ENCODE measurements at regions not wholly inside any gene's neighbourhood (a gene's known extent, or its start where the extent isn't known, plus 50 kb on each side); places are given as distances from the start of the nearest gene placed in this dataset.
"Not testable (repeated sequence)": the region's sequence is repeated elsewhere in the genome, so short reads cannot be mapped to it uniquely, and the experiment has no call there.

DNA sequence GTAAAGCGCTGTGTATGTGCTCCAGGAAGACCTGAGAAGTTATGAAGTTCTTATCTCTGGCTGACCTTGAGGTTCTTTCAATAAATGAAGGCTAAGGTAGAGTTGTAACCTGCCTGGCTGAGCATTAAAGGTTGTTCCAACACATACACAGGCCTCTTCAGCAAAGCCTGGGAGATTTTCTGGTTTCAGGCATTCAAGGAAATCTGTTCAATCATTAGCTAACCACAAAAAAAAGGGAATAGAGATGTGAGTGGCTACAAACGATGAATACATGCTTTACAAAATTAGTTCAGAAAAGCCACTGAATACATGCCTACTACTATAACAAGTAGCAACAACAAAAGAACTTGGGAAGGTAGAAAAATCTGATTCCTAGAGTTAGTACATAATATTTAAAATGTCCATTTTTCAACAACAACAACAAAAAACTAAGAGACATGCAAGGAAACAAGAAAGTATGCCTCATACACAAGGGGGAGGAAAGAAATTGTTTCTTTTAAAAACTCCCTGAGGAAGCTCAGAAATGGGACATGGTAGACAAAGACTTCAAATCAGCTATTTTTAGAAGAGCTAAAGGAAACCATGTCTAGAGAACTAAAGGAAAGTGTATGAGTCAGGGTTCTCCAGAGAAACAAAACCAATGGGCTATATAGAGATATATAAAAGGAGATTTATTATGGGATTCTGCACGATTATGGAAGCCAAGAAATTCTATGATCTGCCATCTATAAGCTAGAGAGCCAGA lies 191.5 kb upstream of the IPO5 start:
- ChIA-PET CTCF (no interaction called here), POLR2A (no interaction called here)
- H3K36me3 Mint-ChIP-seq (ENCODE audit: low read depth): no peaks in the 10 kb centered on the region
- no peak overlapping the region for H3K27ac Mint-ChIP-seq
- H3K4me3 Mint-ChIP-seq: no peak overlapping the region
- no peak for DNase-seq
- H3K9me3 Mint-ChIP-seq: no peaks in the 10 kb centered on the region
- no peaks in the 10 kb centered on the region for H3K4me1 Mint-ChIP-seq
- no peaks in the 10 kb centered on the region for H3K27me3 Mint-ChIP-seq

DNA sequence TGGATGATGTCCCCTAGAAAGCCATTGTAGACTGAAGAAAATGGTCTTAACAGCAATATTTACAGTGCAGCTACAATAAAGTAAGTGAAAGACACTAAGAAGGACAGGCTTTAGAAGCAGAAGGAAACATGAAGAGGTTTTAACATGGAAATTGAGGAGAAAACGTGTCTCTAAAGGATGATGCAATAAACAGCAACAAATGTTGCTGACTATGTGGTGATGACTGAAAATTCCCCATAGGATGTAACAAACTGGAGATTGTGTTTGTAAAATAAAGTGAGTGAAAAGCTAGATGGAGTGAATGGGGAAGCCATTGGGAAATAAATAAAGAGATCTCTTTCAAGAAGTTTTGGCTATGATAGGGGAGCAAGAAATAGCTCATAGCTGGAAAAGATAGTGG lies 186.7 kb upstream of the IPO5 start:
- Mint-ChIP-seq H3K4me3 (no peak overlapping the region), H3K4me1 (no peaks in the 10 kb centered on the region), H3K36me3 (ENCODE audit: low read depth) (no peaks in the 10 kb centered on the region), H3K9me3 (no peaks in the 10 kb centered on the region), H3K27me3 (no peaks in the 10 kb centered on the region), H3K27ac (no peak overlapping the region)
- DNase-seq: no peak
- ChIA-PET POLR2A (no interaction called here), CTCF (no interaction called here)

DNA sequence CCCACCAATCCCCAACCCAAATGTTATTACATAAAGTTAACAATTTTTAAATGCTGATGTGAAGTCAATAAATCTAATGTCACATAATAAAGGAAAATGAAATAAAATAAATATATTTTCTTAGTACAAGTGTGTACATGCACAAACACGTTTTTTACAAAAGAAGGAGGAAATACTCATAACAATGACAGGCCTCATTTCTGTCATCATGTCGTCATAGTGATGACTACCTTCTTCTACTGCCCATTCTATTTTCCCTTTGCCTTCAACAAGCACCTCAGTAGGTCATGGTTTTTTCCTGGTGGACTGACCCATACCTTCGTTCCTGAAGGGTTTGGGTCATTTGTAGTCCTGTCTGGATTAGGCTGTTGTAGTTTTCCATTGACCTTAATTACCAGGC lies 185.3 kb upstream of the IPO5 start:
- Mint-ChIP-seq H3K9me3 (no peaks in the 10 kb centered on the region), H3K36me3 (ENCODE audit: low read depth) (no peaks in the 10 kb centered on the region), H3K4me1 (no peaks in the 10 kb centered on the region), H3K27ac (no peak overlapping the region), H3K27me3 (no peaks in the 10 kb centered on the region), H3K4me3 (no peak overlapping the region)
- ChIA-PET POLR2A (no interaction called here), CTCF (no interaction called here)
- DNase-seq: no peak

DNA sequence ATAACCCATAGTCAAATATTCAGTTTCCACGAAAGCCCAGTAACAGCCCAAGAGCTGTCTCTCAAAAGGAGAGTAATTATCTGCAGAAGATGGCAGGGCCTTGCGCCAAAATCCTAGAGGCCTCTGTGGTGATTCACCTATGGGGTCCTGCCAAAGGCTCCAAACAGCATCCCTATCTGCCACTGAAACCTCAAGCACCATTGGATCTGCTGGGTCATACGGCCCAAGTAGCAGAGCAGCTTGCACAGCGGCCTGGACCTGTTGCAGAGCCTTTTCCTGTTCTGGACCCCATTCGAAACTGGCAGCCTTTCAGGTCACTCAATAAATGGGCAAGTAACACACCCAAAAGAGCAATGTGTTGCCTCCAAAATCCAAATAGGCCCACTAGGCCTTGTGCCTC lies 183.2 kb upstream of the IPO5 start:
- H3K4me1 Mint-ChIP-seq; POLR2A ChIA-PET; H3K9me3 Mint-ChIP-seq; H3K36me3 Mint-ChIP-seq (ENCODE audit: low read depth); CTCF ChIA-PET; DNase-seq; H3K27ac Mint-ChIP-seq; H3K4me3 Mint-ChIP-seq; H3K27me3 Mint-ChIP-seq: not testable (repeated sequence)

DNA sequence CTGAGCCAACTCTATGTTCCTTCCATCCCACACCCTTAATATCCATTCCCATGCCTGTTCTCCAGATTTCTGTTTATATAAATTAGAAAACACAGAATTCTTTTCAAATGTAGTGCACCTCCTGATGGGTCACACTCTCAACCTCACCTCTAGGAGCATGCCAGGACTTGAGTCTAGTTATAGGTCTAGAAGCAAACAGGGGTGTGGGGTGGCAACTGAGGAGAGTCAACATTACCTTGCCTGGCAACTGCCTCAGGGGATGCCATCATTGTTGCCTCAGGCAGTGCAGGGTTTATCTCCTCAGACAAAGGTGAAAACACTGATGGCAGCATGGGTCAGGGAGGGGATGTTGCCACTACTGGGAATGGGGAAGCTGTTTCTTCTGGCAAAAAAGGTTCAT lies 181.0 kb upstream of the IPO5 start:
- POLR2A ChIA-PET; H3K9me3 Mint-ChIP-seq; DNase-seq; H3K27me3 Mint-ChIP-seq; CTCF ChIA-PET; H3K27ac Mint-ChIP-seq; H3K4me3 Mint-ChIP-seq; H3K36me3 Mint-ChIP-seq (ENCODE audit: low read depth); H3K4me1 Mint-ChIP-seq: not testable (repeated sequence)

DNA sequence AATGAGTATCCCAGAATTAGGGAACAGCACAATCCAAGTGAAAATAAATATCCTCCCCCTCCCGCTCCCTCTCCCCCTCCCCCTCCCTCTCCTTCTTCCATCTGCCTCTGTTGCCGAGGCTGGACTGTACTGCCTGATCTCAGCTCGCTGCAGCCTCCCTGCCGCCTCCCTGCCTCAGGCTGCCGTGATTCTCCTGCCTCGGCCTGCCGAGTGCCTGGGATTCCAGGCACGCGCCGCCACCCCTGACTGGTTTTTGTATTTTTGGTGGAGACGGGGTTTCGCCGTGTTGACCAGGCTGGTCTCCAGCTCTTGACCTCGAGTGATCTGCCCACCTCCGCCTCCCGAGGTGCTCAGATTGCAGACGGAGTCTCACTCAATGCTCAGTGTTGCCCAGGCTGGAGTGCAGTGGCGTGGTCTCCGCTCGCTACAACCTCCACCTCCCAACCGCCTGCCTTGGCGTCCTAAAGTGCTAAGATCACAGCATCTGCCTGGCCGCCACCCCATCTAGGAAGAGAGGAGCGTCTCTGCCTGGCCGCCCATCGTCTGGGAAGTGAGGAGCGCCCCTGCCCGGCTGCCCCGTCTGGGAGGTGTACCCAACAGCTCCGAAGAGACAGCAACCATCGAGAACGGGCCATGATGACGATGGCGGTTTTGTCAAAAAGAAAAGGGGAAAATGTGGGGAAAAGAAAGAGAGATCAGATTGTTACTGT lies 178.9 kb upstream of the IPO5 start:
- H3K4me1 Mint-ChIP-seq; H3K36me3 Mint-ChIP-seq (ENCODE audit: low read depth); POLR2A ChIA-PET; DNase-seq; H3K27me3 Mint-ChIP-seq; H3K9me3 Mint-ChIP-seq; CTCF ChIA-PET; H3K4me3 Mint-ChIP-seq; H3K27ac Mint-ChIP-seq: not testable (repeated sequence)

DNA sequence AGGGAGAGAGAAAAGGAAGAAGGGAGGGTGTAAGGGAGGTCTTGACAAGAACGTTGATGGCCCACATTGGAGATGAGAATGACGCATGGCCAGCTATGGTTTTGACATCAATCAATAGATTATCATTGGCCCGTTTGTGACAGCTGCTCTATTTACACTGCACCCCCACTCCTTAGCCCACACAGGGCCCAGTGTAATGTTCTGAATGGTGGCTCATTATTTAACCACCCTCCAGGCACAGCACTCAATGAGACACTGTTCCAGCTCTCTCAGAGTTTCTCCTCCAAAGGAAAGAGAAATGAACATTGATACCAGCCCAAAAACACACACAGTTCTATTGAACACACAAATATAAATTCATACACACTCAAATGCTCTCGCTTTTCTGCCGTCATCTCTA lies 173.0 kb upstream of the IPO5 start:
- Mint-ChIP-seq H3K4me1 (no peaks in the 10 kb centered on the region), H3K27ac (no peak overlapping the region), H3K27me3 (no peaks in the 10 kb centered on the region), H3K9me3 (no peaks in the 10 kb centered on the region), H3K4me3 (no peak overlapping the region), H3K36me3 (ENCODE audit: low read depth) (no peaks in the 10 kb centered on the region)
- DNase-seq: no peak
- ChIA-PET CTCF (interaction anchor here (1.6 kb wide), 1 partner anchor 18 kb away, joined by 3 read pairs; no protein-coding TSS in a partner anchor), POLR2A (no interaction called here)

DNA sequence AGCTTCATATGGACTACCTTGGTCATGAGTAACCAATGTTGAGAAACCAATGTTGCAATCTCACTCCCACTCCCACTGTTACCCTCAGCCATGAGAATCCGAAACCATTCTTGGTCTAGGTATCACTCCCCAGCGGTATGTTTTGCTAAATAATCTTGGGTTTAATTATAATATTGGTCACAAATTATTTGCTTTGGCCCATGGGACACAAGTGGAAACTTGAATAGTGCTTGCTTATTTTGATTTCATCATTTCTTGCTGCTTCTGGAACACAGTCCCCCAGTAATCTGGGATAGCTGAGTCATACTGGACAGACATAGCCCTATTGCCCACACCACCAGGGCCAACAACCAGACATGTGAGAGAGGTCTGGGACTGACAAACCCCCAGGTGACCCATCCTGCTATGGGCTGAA lies 171.6 kb upstream of the IPO5 start:
- no peaks in the 10 kb centered on the region for H3K27me3 Mint-ChIP-seq
- no peak overlapping the region for H3K27ac Mint-ChIP-seq
- H3K9me3 Mint-ChIP-seq: no peaks in the 10 kb centered on the region
- H3K4me3 Mint-ChIP-seq: no peak overlapping the region
- H3K4me1 Mint-ChIP-seq: no peaks in the 10 kb centered on the region
- ChIA-PET POLR2A (no interaction called here), CTCF (interaction anchor here (1.6 kb wide), 1 partner anchor 17 kb away, joined by 3 read pairs; no protein-coding TSS in a partner anchor)
- no peak for DNase-seq
- no peaks in the 10 kb centered on the region for H3K36me3 Mint-ChIP-seq (ENCODE audit: low read depth)

DNA sequence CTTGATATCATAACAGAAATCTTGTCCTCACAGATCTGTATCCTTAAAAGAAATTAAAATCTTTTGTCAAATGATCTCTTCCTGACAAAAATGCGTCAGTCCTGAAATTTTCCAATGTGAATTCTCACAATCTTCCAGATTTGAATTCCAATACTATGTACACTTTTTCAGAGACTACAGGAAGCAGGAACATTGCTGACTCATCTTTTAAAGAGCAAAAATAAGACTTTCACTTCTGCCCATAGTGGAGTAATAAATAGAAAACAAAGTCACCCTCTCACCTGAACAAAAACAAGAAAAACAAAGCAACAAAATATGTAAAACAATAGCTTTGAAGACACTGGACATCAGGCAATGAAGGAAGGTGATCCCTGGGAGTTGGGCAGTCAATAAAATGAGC lies 167.0 kb upstream of the IPO5 start:
- Mint-ChIP-seq H3K27ac (no peak overlapping the region), H3K4me1 (no peaks in the 10 kb centered on the region), H3K36me3 (ENCODE audit: low read depth) (no peaks in the 10 kb centered on the region), H3K4me3 (no peak overlapping the region), H3K9me3 (peaks cover 2% of the 10 kb centered on the region), H3K27me3 (peaks cover 1% of the 10 kb centered on the region)
- no peak for DNase-seq
- CTCF ChIA-PET: no interaction called here
- POLR2A ChIA-PET: no interaction called here

DNA sequence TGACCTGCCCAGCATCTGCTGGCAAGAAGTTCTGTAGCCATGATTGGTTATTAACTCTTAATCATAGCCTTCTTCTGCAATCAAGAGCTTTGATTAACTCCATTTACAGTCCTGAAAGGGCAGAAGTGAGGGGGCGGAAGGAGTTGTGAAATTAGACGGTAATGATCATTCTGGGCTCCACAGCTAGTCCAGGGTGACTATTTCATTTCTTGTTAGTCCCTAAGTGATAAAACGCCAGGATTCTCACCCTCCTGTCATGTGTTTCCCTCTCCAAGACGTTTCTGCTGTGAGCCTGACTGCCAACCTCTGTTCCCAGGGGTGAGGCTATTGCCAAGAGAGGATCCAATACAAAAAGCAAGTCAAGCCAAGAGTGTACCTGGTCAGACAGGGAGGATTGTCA lies 155.9 kb upstream of the IPO5 start:
- DNase-seq: no peak
- Mint-ChIP-seq H3K36me3 (ENCODE audit: low read depth) (no peaks in the 10 kb centered on the region), H3K27me3 (no peaks in the 10 kb centered on the region), H3K4me1 (no peaks in the 10 kb centered on the region), H3K9me3 (peaks cover 19% of the 10 kb centered on the region), H3K27ac (no peak overlapping the region), H3K4me3 (no peak overlapping the region)
- ChIA-PET POLR2A (no interaction called here), CTCF (no interaction called here)

DNA sequence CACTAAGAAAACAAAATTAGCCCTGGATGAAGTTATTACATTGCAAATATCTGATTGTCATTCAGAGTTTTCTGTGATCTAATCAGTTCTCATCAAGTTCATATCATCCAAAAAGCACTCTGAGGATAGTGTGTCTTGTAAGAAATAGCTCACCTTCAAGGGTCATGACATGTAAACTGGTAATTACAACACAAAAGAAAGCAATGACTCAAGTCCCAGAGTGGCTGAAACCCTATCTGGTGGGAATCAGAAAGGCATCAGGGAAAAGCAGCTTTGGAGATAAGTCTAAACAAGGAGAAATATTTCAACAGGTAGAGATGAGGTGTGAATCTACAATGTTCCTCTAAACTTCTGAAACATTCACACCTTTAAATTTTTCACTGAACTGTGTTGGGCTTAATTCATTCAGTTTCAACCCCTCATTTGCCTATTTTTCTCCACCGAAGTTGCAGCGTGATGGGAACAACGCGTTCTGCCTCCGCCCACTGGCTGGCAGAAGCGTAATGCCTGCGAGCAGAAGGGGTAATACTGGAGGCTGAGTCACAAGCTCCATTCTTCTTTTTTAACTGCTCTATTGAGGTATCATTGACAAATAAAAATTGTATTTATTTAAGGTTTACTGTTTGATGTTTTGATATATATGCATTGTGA lies 155.2 kb upstream of the IPO5 start:
- no peaks in the 10 kb centered on the region for H3K36me3 Mint-ChIP-seq (ENCODE audit: low read depth)
- H3K4me3 Mint-ChIP-seq: no peak overlapping the region
- POLR2A ChIA-PET: no interaction called here
- DNase-seq: no peak
- CTCF ChIA-PET: interaction anchor here (1.0 kb wide), 1 partner anchor 17 kb away, joined by 3 read pairs; no protein-coding TSS in a partner anchor
- H3K9me3 Mint-ChIP-seq: peaks cover 16% of the 10 kb centered on the region
- H3K27ac Mint-ChIP-seq: no peak overlapping the region
- H3K27me3 Mint-ChIP-seq: no peaks in the 10 kb centered on the region
- no peaks in the 10 kb centered on the region for H3K4me1 Mint-ChIP-seq

DNA sequence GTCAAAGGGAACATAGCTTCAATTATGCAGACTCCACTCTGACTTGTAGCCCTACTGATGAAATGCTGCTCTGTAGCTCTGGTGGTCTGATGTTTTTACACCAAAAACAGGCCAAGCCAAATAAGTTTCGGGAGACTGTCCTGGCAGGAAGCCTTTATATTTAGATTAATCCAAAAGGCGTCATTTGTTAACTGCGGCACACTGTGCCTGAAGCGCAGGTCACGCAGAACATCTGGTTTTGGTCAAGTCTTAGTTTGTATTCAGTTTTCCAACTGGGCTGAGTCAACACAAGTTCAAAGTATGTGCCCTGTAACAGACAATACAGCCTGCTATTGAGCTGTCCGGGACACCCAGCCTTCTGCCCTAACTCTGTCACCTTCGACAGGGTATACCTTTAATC lies 154.6 kb upstream of the IPO5 start:
- H3K27me3 Mint-ChIP-seq: no peaks in the 10 kb centered on the region
- H3K4me3 Mint-ChIP-seq: no peak overlapping the region
- CTCF ChIA-PET: interaction anchor here (1.0 kb wide), 1 partner anchor 18 kb away, joined by 3 read pairs; no protein-coding TSS in a partner anchor
- no peaks in the 10 kb centered on the region for H3K36me3 Mint-ChIP-seq (ENCODE audit: low read depth)
- H3K9me3 Mint-ChIP-seq: peaks cover 12% of the 10 kb centered on the region
- H3K27ac Mint-ChIP-seq: no peak overlapping the region
- H3K4me1 Mint-ChIP-seq: no peaks in the 10 kb centered on the region
- POLR2A ChIA-PET: no interaction called here
- DNase-seq: no peak

DNA sequence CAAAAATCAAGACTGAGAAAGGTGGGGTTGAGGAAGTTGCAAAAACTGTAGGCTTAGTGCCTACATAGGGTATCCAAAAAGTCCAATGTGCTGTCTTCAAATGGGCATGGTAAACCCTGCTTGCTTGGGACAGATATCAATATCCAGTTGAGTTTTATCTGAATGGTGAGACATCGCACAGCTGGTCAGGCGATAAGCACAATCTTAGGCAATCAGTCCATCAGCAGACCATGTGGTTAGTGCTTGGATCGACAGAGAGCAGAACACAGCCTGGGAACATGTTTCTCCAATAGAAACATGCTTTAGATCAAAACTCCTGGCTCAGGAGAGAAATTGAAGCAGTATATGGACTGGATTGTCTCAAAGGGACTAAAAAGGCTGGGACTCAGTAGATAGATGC lies 151.3 kb upstream of the IPO5 start:
- ChIA-PET POLR2A (no interaction called here), CTCF (no interaction called here)
- Mint-ChIP-seq H3K27me3 (no peaks in the 10 kb centered on the region), H3K27ac (no peak overlapping the region), H3K4me3 (no peak overlapping the region), H3K4me1 (no peaks in the 10 kb centered on the region), H3K9me3 (no peaks in the 10 kb centered on the region), H3K36me3 (ENCODE audit: low read depth) (no peaks in the 10 kb centered on the region)
- no peak for DNase-seq

DNA sequence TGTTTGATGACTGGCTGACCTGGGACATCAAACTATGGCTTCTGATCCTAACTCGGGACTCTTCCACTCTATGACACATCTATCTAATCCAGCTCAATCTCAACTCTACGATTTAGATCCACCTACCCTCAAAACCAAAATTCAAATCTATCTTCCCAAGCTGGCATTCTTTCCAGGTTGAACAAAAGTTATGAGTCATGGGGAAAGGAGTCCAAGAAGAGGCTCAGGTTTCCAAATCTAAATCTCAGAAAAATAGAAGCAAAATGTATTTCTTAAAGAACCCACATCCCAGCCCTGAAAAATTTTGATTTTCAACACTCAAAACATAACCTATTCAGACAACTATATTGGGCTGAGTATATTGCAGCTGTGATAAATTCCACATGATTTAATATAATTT lies 143.9 kb upstream of the IPO5 start:
- CTCF ChIA-PET: no interaction called here
- POLR2A ChIA-PET: no interaction called here
- H3K4me3 Mint-ChIP-seq: no peak overlapping the region
- H3K9me3 Mint-ChIP-seq: no peaks in the 10 kb centered on the region
- DNase-seq: no peak
- H3K27ac Mint-ChIP-seq: no peak overlapping the region
- H3K36me3 Mint-ChIP-seq (ENCODE audit: low read depth): no peaks in the 10 kb centered on the region
- H3K4me1 Mint-ChIP-seq: no peaks in the 10 kb centered on the region
- H3K27me3 Mint-ChIP-seq: peaks cover 7% of the 10 kb centered on the region
